ENCODE measurements at regions not wholly inside any gene's neighbourhood (a gene's known extent, or its start where the extent isn't known, plus 50 kb on each side); places are given as distances from the start of the nearest gene placed in this dataset.

DNA sequence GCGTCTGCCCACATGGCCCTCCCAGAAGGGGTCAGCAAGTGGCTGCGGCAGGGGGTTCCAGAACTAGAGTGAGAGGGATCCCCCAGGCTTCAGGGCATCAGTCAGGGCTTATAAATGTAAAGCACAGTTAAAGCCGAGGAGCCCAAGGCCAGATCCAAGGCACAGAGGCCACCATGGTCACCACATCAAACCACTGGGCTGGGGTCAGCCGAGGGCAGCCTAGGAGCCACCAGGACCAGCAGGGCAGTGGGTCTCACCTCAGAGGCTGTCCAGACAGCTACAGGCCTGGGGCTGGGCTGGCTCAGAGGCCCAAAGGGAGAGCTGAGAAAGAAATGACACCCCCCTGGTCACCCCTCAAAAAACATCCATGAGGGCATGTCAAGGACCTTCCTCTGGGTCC is 188.5 kb downstream of the INHBB start:
- TF ChIP-seq, protein P1, sequence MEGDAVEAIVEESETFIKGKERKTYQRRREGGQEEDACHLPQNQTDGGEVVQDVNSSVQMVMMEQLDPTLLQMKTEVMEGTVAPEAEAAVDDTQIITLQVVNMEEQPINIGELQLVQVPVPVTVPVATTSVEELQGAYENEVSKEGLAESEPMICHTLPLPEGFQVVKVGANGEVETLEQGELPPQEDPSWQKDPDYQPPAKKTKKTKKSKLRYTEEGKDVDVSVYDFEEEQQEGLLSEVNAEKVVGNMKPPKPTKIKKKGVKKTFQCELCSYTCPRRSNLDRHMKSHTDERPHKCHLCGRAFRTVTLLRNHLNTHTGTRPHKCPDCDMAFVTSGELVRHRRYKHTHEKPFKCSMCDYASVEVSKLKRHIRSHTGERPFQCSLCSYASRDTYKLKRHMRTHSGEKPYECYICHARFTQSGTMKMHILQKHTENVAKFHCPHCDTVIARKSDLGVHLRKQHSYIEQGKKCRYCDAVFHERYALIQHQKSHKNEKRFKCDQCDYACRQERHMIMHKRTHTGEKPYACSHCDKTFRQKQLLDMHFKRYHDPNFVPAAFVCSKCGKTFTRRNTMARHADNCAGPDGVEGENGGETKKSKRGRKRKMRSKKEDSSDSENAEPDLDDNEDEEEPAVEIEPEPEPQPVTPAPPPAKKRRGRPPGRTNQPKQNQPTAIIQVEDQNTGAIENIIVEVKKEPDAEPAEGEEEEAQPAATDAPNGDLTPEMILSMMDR (IDR thresholded peaks at IDR 0.05), result no peak
- TF ChIP-seq EZH2 (IDR thresholded peaks at IDR 0.05; ENCODE audit: borderline replicate concordance, insufficient read depth, low read depth, low read length, poor library complexity, severe bottlenecking), result no peak
- Histone ChIP-seq H2AFZ (ENCODE audit: insufficient read depth, low read depth, low read length, poor library complexity, severe bottlenecking) (no peak overlapping the region), H3K4me3 (ENCODE audit: control extremely low read depth in 1 of 5, extremely low read depth in 1 of 5, insufficient read depth in 1 of 5, low read depth in 2 of 5, low read length in 4 of 5) (no peak overlapping the region), H3K36me3 (replicated peaks in 1 of 2; ENCODE audit: control extremely low read depth in 1 of 2, control insufficient read depth in 1 of 2, extremely low read depth in 1 of 2, insufficient read depth in 2 of 2, low read length in 1 of 2) (no peaks in the 10 kb centered on the region), H3K79me2 (ENCODE audit: control insufficient read depth, insufficient read depth, low read length) (no peaks in the 10 kb centered on the region), H3K4me2 (replicated peaks; ENCODE audit: low read depth, low read length, poor library complexity, severe bottlenecking) (no peak overlapping the region), H3K27me3 (replicated peaks in 1 of 4; ENCODE audit: control extremely low read depth in 1 of 4, control insufficient read depth in 3 of 4, insufficient read depth in 4 of 4, low read length in 3 of 4) (no peaks in the 10 kb centered on the region), H4K20me1 (ENCODE audit: control insufficient read depth, insufficient read depth, low read length, poor library complexity, severe bottlenecking) (no peaks in the 10 kb centered on the region), H3K27ac (ENCODE audit: low read length in 2 of 2) (no peak overlapping the region), H3K9ac (ENCODE audit: low read length) (no peak overlapping the region), H3K9me3 (ENCODE audit: control extremely low read depth in 1 of 3, control insufficient read depth in 2 of 3, insufficient read depth in 1 of 3, low read length in 2 of 3) (peaks cover 0 to 25% (median 0%) of the 10 kb centered on the region in 3 donors), H3K4me1 (ENCODE audit: control insufficient read depth in 2 of 2, insufficient read depth in 2 of 2, low read length in 2 of 2) (no peaks in the 10 kb centered on the region)
- Mint-ChIP-seq H3K4me3 (no peak overlapping the region), H3K4me1 (no peaks in the 10 kb centered on the region), H3K27me3 (peaks cover 2% of the 10 kb centered on the region), H3K27ac (no peak overlapping the region), H3K9me3 (ENCODE audit: insufficient read depth) (no peaks in the 10 kb centered on the region)
- CTCF ChIA-PET, result no interaction called here
- intact Hi-C loops (cut with micrococcal nuclease), result no loop called here
- POLR2A ChIA-PET, result no interaction called here
- no peak for ATAC-seq (ENCODE audit: low read depth)
- WGBS (ENCODE audit: insufficient coverage), result 88% methylated on average over 4 of the region's 4 CpGs
- DNase-seq, result no peak

DNA sequence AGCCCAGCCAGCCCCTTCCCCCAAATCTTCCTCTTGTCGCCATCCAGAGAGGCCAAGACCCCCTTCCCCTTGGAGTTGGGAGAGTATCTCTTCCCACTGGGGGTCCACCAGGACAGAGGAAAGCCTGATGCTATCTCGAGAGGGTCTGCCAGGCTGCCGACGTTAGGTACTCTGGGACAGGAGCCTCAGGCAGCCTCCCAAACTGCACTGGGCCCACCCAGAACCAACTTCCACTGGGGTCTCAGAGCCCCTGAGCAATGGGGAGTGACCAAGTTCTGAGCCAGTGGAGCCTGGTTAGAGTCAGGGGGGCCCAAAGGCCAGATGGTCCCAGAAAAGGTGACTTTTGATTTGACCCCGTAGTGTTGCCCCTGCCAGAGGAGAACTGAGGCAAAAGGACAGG is 189.1 kb downstream of the INHBB start:
- ATAC-seq (ENCODE audit: low read depth) (no peak), DNase-seq (no peak)
- no peaks in the 10 kb centered on the region for H3K36me3 ChIP-seq (replicated peaks in 1 of 2; ENCODE audit: control extremely low read depth in 1 of 2, control insufficient read depth in 1 of 2, extremely low read depth in 1 of 2, insufficient read depth in 2 of 2, low read length in 1 of 2)
- H3K4me3 ChIP-seq (ENCODE audit: control extremely low read depth in 1 of 5, extremely low read depth in 1 of 5, insufficient read depth in 1 of 5, low read depth in 2 of 5, low read length in 4 of 5), result no peak overlapping the region
- no peaks in the 10 kb centered on the region for H3K4me1 Mint-ChIP-seq
- intact Hi-C loops (cut with micrococcal nuclease), result no loop called here
- no peaks in the 10 kb centered on the region for H3K27me3 ChIP-seq (replicated peaks in 1 of 4; ENCODE audit: control extremely low read depth in 1 of 4, control insufficient read depth in 3 of 4, insufficient read depth in 4 of 4, low read length in 3 of 4)
- CTCF ChIA-PET, result no interaction called here
- no peak overlapping the region for H2AFZ ChIP-seq (ENCODE audit: insufficient read depth, low read depth, low read length, poor library complexity, severe bottlenecking)
- H3K9me3 Mint-ChIP-seq (ENCODE audit: insufficient read depth), result no peaks in the 10 kb centered on the region
- no peak overlapping the region for H3K4me2 ChIP-seq (replicated peaks; ENCODE audit: low read depth, low read length, poor library complexity, severe bottlenecking)
- H3K79me2 ChIP-seq (ENCODE audit: control insufficient read depth, insufficient read depth, low read length), result no peaks in the 10 kb centered on the region
- peaks cover 0 to 26% (median 0%) of the 10 kb centered on the region in 3 donors for H3K9me3 ChIP-seq (ENCODE audit: control extremely low read depth in 1 of 3, control insufficient read depth in 2 of 3, insufficient read depth in 1 of 3, low read length in 2 of 3)
- 92% methylated on average over 5 of the region's 5 CpGs for WGBS (ENCODE audit: insufficient coverage)
- POLR2A ChIA-PET, result no interaction called here
- no peak overlapping the region for H3K27ac ChIP-seq (ENCODE audit: low read length in 2 of 2)
- no peak for TF ChIP-seq EZH2 (IDR thresholded peaks at IDR 0.05; ENCODE audit: borderline replicate concordance, insufficient read depth, low read depth, low read length, poor library complexity, severe bottlenecking)
- H4K20me1 ChIP-seq (ENCODE audit: control insufficient read depth, insufficient read depth, low read length, poor library complexity, severe bottlenecking), result no peaks in the 10 kb centered on the region
- H3K4me3 Mint-ChIP-seq, result no peak overlapping the region
- no peak overlapping the region for H3K9ac ChIP-seq (ENCODE audit: low read length)
- peaks cover 2% of the 10 kb centered on the region for H3K27me3 Mint-ChIP-seq
- H3K4me1 ChIP-seq (ENCODE audit: control insufficient read depth in 2 of 2, insufficient read depth in 2 of 2, low read length in 2 of 2), result no peaks in the 10 kb centered on the region
- no peak overlapping the region for H3K27ac Mint-ChIP-seq

All from B cell (primary cell).